GM21825 (cell line): ENCODE measurements at regions not wholly inside any gene's neighbourhood (a gene's known extent, or its start where the extent isn't known, plus 50 kb on each side); places are given as distances from the start of the nearest gene placed in this dataset.
"Not testable (repeated sequence)": the region's sequence is repeated elsewhere in the genome, so short reads cannot be mapped to it uniquely, and the experiment has no call there.

ENCODE experiments used
- ATAC-seq: cut with Tn5 transposase; IDR thresholded peaks from one replicate; pipeline ENCODE4 v1.9.1; 2021; ENCODE audit warnings: mild to moderate bottlenecking, moderate library complexity; ENCODE audit not compliant: unreplicated experiment

- not testable (repeated sequence) for ATAC-seq
These were observed 52.5 kb downstream of the KIAA0408 start for GRCh38 chr6:127406722-127407121.

GRCh38 chr6:127406122-127406521 is 53.1 kb downstream of the KIAA0408 start:
- ATAC-seq: no peak

- ATAC-seq: no peak
These were observed 54.5 kb downstream of the KIAA0408 start for GRCh38 chr6:127404594-127405178.

GRCh38 chr6:127404133-127404532 is 55.1 kb downstream of the KIAA0408 start:
- peak; percentile 58 for ATAC-seq

GRCh38 chr6:127403636-127404035 is 55.6 kb downstream of the KIAA0408 start:
- peak; percentile 87 for ATAC-seq

GRCh38 chr6:127402890-127403617 is 56.1 kb downstream of the KIAA0408 start:
- ATAC-seq: no peak

GRCh38 chr6:127397729-127398630 is 54.6 kb upstream of the ECHDC1 start:
- no peak for ATAC-seq

GRCh38 chr6:127397171-127397597 is 53.8 kb upstream of the ECHDC1 start:
- not testable (repeated sequence) for ATAC-seq
